Jurkat, Clone E6-1 (cell line): ENCODE measurements at regions not wholly inside any gene's neighbourhood (a gene's known extent, or its start where the extent isn't known, plus 50 kb on each side); places are given as distances from the start of the nearest gene placed in this dataset.

ENCODE experiments used
- DNase-seq: peaks from one replicate; pipeline ENCODE4 v3.0.0-alpha.2; 2011; ENCODE audit warnings: low read depth, low spot score
- H3K4me3 ChIP-seq: 2 replicates; pipeline ENCODE4 v1.5.1; 2011; ENCODE audit warnings: mild to moderate bottlenecking, low read length, control low read depth, moderate library complexity

- peak; percentile 88 for DNase-seq
- no peak overlapping the region for H3K4me3 ChIP-seq
Observed at GRCh38 chr9:91113016-91113415, 248.7 kb downstream of the AUH start.

DNA sequence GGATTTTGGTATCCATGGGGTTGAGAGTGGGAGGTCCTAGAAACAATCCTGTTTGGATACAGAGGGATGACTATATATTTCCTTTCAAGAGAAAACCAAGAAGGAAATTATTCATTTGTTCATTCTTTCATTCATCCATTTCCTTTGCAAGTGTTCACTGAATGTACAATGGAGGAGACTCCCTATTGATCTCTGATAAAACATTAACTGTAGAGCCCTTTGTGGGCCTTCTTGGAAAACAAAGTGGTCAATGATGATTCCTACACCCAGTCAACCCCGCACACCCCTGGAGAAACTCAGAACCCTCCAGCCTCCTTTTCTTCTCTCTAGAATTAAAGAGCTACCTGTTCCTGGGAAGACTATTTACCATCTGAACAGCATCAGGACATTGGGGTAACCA, 247.3 kb downstream of the AUH start:
- DNase-seq, result no peak
- no peak overlapping the region for H3K4me3 ChIP-seq

- DNase-seq, result no peak
- H3K4me3 ChIP-seq, result no peak overlapping the region
Observed at GRCh38 chr9:91116211-91116610, 245.5 kb downstream of the AUH start.

DNA sequence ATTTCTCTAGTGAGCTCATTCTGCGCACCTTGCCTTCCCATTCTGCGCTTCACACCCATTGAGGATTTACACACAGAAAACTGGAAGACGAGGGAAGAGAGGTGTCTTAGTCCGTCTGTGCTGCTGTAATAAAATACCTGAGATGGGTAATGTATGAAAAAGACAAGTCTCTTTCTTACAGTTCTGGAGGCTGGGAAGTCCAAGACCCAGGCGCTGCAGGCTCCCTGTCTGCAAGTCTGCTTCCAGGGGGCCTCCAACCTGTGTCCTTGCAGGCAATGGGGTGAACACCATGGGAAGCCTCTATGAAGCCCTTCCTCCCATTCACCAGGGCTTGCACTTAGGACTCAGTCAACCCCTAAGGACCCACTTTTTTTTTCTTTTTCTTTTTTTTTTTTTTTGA, 245.0 kb downstream of the AUH start:
- H3K4me3 ChIP-seq, result no peak overlapping the region
- DNase-seq, result no peak

GRCh38 chr9:91117474-91117891, 244.2 kb downstream of the AUH start:
- DNase-seq, result no peak
- no peak overlapping the region for H3K4me3 ChIP-seq

GRCh38 chr9:91117959-91118703, 243.6 kb downstream of the AUH start:
- no peak overlapping the region for H3K4me3 ChIP-seq
- no peak for DNase-seq

GRCh38 chr9:91118704-91119025, 243.1 kb downstream of the AUH start:
- H3K4me3 ChIP-seq, result no peak overlapping the region
- no peak for DNase-seq

- H3K4me3 ChIP-seq, result no peak overlapping the region
- no peak for DNase-seq
Observed at GRCh38 chr9:91119142-91119541, 242.6 kb downstream of the AUH start.

- H3K4me3 ChIP-seq, result no peak overlapping the region
- no peak for DNase-seq
Observed at GRCh38 chr9:91119679-91120078, 242.0 kb downstream of the AUH start.

- no peak for DNase-seq
- no peak overlapping the region for H3K4me3 ChIP-seq
Observed at GRCh38 chr9:91120200-91120599, 241.5 kb downstream of the AUH start.

- DNase-seq, result no peak
- H3K4me3 ChIP-seq, result no peak overlapping the region
Observed at GRCh38 chr9:91122755-91123154, 239.0 kb downstream of the AUH start.

DNA sequence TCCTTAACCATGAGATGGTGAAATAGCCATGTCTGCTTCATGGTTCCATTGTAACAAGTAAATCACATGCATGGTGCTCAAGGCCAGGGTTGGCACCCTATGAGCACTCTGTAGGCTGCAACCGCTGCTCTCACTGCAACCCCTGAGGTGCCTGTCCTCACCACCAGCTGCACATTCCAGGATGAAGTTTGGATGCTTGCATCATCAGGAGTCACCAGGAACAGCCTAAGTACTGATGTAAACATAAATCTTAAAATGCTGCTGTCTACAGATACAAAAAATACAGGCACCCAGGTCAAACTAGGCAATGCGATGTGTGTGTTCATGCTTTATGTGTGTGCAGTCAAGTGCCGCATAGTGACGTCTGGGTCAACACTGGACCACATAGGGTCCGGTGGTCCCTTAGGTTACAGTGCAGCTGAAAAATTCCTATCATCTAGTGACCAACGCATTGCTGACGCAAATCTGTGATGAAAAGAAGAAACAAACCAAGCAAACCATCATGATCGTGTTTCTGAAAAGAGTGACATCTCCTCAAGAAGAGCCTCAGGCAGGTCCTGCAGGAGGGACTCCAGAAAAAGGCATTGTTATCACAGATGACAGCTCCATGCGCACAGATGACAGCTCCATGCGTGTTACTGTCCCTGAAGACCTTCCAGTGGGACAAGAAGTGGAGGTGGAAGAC, 234.8 kb downstream of the AUH start:
- no peak for DNase-seq
- H3K4me3 ChIP-seq, result no peak overlapping the region

DNA sequence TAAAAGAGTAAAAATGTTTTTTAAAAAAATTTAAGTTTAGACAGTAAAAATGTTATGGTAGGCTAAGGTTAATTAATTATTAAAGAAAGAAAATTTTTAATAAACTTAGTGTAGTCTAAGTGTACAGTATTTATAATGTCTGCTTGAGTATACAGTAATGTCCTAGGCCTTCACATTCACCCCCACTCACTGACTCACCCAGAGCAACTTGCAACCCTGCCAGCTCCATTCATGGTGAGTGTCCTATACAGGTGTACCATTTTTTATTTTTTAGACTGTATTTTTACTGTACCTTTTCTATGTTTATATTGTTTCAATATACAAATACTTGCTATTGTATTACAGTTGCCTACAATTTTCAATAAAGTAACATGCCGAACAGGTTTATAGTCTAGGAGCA, 234.1 kb downstream of the AUH start:
- no peak overlapping the region for H3K4me3 ChIP-seq
- DNase-seq, result no peak

DNA sequence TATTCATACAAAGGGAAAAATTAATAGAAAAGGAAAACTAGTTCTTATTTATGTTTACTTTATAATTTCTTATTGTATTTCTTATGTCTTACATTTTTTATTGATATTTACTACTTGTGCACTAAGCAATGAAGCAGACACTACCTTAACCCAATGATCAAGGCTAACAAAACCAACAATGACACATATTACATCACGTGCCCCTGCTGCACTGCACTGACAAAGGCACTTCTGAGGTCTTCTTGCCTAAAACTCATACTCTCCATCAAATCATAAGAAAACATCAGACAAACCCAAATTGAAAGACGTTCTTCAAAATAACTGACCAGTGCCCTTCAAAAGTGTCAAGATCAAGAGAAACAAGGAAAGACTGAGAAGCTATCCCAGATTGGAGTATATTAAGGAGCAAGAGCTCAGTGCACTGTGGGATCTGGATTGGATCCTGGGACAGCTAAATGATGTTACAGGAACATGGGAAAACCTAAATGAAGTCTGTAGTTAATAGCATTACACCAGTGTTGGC, 230.9 kb downstream of the AUH start:
- no peak overlapping the region for H3K4me3 ChIP-seq
- no peak for DNase-seq

GRCh38 chr9:91131433-91131839, 230.3 kb downstream of the AUH start:
- no peak overlapping the region for H3K4me3 ChIP-seq
- DNase-seq, result no peak

- no peak for DNase-seq
- no peak overlapping the region for H3K4me3 ChIP-seq
Observed at GRCh38 chr9:91132576-91133073, 229.1 kb downstream of the AUH start.

- no peak for DNase-seq
- no peak overlapping the region for H3K4me3 ChIP-seq
Observed at GRCh38 chr9:91134608-91135007, 227.1 kb downstream of the AUH start.

DNA sequence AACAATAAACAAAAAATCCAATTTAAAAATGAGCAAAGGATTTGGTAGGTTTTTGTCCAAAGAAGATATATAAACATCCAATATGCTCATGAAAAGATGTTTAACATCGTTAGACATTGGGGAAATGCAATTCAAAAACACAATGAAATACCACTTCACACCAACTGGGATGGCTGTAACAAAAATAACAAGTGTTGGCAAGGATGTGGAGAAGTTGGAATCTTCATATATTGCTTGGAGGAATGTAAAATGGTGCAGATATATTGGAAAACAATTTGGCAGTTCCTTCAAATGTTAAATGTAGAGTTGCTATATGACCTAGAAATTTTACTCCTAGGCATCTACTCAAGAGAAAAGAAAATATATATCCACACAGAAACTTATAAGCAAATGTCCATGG, 224.3 kb downstream of the AUH start:
- no peak for DNase-seq
- no peak overlapping the region for H3K4me3 ChIP-seq

DNA sequence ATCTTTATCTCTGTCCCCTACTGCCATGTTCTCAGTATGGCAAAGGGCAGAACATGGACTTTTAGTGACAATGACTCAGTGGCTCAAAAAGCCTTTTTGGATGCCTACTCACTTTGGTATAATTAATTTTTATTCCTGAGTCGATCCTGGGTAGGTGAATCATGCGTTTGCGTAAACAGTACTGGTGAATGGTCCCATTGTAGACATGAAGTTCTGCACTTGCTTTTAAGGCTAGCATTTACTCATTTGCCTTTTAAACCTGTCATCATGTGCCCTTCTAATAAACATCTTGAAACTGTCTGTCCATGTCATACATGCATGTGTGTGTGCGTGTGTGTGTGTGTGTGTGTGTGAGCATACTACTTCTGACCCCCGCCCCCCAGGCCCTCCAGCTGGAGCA, 223.0 kb downstream of the AUH start:
- H3K4me3 ChIP-seq, result no peak overlapping the region
- DNase-seq, result no peak

- DNase-seq, result no peak
- no peak overlapping the region for H3K4me3 ChIP-seq
Observed at GRCh38 chr9:91141407-91141965, 220.2 kb downstream of the AUH start.
